GM19395 (cell line): ENCODE measurements at regions not wholly inside any gene's neighbourhood (a gene's known extent, or its start where the extent isn't known, plus 50 kb on each side); places are given as distances from the start of the nearest gene placed in this dataset.

Source experiments
- ATAC-seq: cut with Tn5 transposase; IDR thresholded peaks from one replicate; pipeline ENCODE4 v1.9.1; 2021; ENCODE audit warnings: mild to moderate bottlenecking, moderate library complexity; ENCODE audit not compliant: unreplicated experiment

DNA sequence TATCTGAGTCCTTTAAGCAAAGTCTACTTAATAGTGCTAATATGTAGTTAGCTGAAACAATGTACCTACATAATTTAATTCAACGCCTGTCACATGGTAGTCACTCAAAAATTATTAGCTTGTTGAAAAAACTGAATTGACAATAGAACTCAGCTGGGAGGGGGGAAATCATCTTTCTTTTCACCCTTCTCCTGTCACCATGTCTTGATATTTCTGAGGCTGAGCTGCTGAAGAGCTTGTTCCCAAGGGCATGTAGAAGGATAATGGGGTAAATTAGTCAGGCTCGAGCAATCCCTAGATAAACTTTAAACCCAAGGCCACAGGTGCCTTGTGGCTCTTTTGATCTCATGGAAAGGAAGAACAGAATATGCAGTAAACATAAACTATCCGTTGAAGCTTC, 339.6 kb upstream of the LRATD1 start:
- no peak for ATAC-seq

DNA sequence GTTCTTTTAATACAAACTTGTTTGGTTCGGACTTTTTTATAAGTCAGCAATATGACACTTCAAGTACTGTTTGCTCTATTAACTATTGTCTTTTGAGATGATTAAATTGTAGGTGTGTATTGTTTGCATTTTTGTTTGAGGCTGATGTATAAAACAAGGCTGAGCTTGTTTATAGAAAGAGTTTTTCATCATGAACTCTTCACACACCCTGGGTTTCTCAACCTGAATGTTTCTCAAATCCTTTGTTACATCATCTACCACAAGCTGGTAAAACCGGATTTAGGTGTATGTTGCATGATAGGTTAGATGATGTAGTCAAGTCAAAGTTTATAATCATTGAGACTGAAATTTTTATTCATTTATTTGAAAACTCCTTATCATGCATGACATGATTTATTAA, 335.2 kb upstream of the LRATD1 start:
- no peak for ATAC-seq

DNA sequence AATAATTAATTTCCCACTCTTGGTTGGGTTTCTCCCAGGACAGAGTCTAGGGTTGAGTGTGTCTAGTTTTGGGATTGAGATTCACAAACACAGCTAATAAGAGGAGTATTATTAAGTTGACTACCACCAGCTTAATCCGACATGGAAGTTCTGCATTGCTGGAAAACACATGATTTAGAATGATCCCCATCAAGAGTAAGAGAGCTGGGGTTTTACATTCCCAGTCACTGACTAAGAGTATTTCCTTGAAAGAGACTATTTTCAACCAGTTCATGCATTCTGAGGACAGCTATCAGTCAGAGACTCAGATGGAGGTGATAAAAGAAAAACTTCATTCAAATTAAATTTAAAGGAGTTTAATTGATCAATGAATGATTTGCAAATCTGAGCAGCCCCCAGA, 334.6 kb upstream of the LRATD1 start:
- ATAC-seq, result no peak

DNA sequence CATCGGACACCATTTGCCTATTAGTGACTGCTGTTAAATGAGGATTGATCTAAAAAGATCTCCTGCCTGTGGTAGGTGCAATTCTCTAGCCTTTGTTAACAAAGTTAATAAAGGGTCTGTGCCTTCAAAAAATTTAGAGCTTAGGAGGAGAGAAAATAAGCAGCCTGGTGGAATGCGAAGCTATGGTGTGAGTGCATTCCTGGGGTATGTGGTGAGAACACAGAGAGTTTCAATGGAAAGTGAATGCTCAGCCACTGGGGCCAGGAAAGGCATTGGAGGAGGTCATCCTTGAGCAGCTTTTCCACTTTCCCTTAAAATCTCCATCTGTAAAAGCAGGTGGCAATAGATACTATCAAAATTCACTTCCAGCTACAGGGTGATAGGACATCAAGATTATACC, 331.2 kb upstream of the LRATD1 start:
- no peak for ATAC-seq

DNA sequence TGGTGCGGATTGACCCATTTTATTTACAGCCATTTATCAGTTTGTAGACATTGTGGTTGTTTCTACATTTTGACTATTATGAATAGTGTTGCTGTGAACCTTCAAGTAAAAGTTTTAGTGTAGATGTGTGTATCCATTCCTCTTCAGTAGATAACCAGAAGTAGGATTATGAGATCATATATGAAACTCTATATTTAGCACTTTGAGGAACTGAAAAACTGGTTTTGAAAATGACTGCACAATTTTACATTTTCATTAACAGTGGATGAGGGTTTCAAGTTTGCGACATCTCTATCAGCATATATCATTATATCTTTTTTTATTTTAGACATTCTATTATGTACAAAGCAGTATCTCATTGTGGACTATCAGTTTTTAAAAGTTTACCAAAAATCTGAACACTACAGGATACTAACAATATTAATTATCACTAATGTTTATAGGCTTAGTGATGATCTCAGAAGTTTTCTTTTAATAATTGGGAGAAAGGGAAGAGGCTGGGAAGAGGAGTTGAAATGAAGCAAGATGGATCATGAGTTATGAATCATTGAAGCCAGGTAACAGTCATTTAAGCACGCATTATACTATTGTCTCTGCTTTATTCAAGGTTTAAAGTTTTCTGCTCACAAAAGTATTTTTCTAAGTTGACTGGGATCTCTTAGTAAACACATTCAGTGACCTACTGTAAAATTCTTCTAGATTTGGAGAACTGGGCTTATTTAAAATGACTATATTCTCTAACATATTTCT, 329.0 kb upstream of the LRATD1 start:
- peak; percentile 83 for ATAC-seq

DNA sequence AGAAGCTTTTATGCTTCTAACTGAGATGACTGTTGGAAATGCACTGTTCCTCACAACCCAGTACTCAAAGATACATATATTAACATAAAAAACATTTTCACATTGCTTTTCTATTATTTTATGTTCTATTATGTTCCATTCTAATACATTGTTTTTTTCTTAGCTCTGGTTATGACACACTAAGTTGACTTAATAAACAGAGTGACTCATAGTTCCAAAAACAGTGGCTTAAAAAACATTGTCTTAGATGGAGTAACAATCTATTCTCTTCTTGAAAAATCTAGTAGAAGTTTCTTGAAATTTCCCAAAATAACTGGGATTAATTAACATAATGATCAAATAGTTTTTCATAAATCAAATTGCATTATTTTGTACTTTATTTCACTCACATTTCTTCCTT, 328.2 kb upstream of the LRATD1 start:
- ATAC-seq, result no peak

DNA sequence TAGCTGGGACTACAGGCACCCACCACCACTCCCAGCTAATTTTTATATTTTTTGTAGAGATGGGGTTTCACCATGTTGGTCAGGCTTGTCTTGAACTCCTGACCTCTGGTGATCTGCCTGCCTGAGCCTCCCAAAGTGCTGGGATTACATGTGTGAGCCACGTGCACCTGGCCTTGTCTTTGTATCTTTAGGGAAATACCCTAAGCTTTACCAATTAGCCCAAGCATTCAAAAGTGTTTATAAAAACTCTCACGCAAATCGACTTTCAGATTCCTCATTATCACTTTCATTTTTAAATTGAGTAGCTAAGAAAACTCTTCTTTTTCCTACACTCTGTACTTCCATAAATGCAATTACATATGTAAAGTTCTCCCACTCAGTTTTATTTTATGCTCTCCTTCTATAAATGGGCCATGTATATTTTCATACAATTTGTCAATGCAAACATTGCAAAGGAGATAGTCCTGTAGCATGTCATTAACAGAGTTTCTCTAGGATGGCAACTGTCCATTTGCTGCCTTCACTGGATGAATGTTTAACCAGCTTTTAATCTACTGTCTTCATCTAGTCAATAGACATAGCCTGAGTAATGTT, 326.2 kb upstream of the LRATD1 start:
- ATAC-seq, result peak; percentile 79

DNA sequence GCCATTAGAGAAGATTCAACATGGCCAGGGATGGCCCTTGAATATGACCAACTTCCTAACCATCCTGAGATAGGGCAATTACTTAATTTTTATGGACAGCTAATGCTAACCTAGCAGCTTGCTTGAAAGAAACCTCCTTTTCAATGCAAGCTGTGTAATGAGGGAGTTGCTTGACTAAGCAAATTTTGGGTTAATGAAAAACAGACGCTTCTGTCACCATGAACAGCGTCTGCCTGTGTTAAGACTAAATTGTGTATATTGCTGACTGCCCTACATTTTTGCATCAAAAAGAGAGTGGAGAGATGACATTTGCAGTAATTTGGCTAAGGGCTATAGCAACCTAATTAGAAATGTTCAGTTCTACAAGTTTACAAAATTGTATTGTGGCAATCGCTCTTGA, 319.2 kb upstream of the LRATD1 start:
- ATAC-seq, result no peak

DNA sequence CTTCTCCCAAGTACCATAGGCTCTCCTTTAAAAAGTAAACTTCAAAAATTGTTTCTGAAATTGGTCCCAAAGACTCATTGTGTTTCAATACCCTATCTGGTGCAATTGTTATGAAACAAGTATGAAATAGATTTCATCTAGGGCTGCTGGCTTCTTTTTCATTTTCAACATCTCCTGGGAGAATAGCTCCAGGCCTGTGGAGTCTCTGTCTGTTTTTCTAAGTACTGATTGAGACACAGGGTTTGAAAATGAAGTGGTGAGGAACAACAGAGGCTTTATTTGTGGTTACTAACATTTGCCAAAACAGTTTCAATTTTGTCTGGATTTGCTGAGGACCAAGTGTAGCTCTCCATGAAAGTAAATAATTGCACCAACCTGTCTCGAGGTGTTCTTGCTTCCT, 315.9 kb upstream of the LRATD1 start:
- ATAC-seq, result no peak

DNA sequence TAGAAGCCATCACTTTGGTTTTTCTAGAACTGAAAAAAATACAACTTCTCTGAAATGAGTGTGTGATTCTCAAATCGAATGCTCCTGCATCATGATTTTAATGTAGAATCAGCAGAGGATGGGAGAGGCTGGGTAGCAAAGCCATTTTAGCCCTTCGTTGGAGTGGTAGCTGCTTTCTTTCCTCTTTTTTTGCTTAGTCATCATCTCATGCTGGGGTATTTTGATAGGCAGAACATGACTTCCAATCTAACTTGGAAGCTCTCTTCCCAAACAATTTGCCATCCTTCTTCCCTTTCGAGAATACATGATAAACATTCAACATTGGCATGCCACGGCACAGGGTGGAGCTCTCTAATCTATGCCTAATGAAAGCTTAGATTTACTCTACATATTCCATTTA, 311.2 kb upstream of the LRATD1 start:
- no peak for ATAC-seq

DNA sequence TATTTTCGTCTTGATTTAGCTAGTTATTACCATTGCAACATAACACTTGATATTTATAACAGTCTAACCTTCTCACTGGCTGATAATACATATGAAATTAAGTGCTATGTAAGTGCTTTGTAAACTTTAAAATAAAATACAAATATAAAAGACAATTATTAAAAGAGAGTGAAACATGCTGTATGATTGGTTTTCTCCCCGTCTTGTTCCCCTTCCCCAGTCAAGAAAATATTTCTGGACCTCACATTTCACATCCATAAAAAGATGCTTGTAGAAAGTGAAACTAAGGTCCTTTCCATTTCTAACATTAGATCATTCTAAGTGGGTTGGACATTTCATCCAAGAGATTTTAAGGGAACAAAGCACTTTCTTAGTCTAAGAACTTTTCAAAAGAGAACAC, 310.2 kb upstream of the LRATD1 start:
- ATAC-seq, result no peak

DNA sequence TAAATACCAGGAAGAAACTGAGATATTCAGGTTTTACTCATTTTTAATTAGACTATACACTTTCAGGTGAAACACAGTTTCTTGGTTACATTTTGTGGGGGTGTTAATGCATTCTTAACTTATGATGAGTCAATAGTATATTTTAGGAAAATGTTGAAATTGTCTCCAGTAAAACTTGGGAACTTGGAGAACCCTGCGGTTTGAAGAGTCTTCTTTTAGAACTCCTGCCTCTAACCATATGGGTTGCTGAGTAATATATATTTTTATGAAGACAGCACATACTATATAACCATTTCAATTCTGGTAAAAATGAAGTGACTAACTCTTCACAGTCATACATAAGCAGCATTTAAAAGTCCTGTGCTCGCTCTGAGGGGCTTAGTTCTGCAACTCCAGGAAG, 308.2 kb upstream of the LRATD1 start:
- ATAC-seq, result no peak

DNA sequence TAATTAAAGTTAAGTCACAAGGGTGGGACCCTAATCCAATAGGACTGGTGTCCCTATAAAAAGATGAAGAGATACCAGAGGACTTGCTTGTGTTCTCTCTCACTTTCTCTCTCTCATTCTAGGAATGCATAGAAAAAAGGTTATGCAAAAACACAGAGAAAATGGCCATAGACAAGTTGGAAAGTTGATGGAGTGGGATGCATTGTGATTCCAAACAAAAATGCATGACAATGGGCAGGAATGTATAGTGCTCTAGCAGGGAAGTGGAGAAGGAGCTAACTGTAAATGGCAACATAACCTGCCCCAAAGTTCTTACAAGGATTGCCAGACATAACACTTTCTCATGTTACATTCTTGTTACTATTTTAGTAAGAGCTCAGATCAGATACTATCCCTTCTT, 301.6 kb upstream of the LRATD1 start:
- ATAC-seq, result no peak

DNA sequence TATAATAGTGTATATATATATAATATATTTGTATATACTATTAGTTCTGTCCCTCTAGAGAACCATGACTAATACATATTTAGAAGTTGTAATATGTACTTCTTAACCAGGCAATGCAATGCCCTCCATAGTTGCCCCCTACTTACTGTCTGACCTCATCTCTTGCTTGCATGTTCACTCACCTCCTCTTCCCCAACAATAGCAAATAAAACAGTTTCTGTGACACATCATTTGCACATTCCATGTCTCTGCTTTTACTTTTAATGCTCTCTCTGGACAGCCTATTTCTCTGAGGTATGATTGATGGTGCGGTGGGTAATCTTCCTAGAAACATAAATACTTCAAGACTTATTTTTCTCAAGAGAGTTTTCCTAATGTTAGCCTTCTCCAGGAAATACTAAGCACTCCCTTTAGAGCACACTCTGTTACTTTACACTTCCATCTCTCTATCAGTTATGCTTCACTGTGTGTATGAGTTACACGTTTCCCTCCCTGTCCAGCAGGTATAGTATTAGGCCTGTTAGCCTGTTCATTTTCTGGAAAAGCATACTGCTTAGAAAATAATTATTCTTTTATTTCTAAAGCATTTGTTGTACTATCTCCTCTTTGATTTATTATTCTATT, 295.6 kb upstream of the LRATD1 start:
- no peak for ATAC-seq

DNA sequence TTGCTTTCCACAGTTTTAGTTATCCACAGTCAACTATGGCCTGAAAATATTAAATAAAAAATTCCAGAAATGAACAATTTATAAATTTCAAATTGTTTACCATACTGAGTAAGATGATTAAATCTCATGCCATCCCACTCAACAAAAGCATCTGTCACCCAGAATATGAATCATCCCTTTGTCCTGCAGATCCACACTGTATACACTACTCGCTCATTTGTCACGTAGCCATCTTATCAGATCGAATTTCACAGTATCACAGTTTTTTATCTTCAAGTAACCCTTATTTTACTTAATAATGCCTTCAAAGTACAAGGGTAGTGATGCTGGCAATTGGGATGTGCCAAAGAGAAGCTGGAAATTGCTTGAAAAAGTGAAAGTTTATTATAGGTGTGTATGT, 291.8 kb upstream of the LRATD1 start:
- ATAC-seq, result no peak

DNA sequence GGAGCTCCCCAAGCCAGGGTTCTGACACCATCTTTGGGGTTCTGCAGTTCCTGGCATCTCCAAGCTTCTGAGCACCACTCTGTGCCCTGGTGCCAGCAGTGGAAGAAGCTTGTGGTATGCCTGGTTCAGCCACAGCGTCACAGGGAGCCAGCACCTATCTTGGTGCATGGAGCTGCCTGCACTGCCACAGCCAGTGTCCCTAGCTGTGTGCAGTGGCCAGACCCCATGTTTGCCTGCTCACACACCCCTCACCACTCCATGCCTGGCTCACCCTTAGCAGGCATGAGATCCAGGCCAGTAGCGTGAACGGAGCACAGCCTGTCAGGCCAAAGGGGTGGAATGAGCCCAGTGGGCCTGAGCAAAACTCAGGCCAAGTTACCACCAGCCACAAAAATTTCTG, 290.2 kb upstream of the LRATD1 start:
- ATAC-seq, result no peak

DNA sequence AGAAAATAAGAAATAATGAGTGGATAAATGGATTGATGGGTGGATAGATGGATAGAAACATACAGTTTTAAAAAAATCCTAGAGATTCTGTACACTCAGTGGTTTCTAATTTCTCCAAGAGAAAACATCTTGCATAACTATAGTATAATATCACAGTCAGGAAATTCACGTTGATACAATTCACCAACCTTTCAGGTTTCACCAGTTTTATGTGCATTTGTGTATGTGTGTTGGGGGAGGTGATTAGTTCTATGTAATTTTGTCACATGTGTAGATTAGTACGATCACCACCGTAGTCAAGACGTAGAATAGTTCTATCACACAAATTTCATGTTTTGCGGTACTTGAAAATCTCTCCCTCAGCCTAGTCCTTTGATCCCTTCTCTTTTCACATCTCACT, 288.2 kb upstream of the LRATD1 start:
- no peak for ATAC-seq

DNA sequence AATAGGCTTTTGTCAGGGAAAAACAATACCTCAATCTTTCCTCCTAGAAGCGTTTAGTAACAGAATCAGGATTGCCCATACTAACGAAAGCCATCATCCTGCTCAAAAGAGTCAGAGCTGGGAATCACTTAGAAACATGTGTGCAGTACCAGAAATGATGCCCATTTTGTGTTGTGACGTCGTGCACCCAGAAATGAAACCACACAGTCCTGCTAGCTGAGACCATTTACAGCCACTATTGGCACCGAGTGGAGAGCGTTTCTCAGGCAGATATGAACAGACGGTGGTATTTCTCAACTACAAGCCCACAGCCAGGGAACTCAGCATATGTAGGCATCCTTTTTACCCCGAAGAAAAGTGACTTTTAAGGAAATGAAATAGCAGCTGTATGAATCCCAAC, 284.3 kb upstream of the LRATD1 start:
- no peak for ATAC-seq

DNA sequence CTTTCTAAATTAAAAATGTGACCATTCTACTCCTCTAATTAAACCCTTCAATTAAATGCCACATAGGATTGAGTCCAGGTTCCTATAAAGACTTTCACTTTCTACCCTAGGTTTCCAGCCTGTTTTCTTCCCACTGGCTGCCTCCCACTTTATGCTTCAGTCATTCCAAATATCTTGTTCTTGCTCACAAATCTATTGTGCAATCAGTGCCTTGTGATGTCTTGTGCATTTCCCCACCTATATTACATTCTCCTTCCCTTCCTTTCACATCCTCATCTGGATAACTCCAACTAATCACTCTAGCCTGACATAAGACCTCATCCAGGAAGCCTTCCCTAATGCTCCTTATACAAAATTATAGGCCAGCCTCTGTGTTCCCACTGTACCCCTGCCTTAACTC, 281.7 kb upstream of the LRATD1 start:
- ATAC-seq, result no peak

DNA sequence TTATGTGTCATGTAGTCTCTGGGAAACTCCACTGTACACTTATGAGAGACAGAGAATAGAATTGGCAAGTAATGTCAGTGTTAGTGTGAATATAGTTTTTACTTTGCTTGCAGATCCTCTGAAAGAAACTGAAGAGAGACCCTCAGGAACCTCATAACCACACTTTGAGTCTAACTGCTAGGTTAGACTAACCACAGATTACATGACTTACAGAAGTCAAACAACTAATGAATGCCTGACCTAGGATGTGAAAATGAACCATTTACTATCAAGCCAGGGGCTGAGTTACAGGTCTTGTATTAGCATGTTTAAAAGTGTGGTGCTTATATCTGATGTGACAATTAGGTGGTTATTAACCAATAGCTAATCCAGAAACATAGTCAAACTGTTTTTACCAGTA, 280.4 kb upstream of the LRATD1 start:
- no peak for ATAC-seq

DNA sequence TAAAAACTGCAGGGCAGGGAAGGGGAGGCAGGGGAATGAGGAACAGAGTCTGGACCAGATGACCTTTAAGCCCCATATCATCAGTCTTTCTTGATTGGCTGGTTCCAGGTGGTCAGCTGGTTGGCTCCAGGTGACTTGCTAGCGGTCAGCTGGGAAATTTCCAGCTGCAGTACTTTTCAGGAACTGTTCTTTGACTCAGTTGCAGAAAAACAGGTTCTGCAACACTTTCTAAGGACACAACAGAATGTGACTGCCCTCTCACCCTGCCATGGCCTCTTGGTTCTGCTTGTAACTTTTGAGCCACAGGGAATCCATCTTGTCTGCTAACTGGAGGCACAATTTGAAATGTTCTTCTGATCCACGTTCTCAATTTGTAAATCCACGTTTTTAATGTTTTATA, 278.3 kb upstream of the LRATD1 start:
- ATAC-seq, result no peak

DNA sequence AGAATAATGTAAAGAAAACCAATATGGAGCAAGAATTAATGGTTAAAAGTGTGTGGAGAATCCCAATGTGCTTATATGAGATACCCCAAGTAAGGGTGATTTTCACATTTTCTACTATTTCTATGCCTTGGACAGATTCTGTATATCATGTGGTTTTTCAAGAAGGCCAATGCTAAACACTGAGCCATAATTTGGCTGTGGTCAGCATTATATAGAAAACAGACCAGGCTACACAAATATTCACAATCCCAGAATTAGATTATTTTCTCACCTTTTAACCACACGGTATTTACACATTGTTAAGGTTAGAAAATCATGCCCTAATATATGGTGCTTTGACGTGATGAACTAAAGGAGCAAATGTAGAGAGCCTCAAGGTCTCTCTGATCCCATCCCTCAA, 277.4 kb upstream of the LRATD1 start:
- no peak for ATAC-seq

DNA sequence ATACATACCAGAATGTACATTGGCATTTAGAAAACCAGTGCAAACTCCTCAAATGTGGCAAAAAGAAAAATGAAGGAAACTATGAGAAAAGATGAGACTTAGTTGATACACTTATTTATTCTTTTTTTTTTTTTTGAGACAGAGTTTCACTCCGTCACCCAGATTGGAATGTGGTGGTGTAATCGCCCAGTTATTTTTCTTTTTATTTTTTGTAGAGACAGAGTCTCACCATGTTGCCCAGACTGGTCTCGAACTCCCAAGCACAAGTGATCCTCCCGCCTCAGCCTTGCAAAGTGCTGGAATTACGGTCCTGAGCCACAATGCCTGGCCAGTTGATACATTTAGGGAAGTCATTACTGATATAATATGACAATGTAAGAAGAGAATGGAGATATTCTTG, 274.2 kb upstream of the LRATD1 start:
- no peak for ATAC-seq
